ENCODE measurements at regions not wholly inside any gene's neighbourhood (a gene's known extent, or its start where the extent isn't known, plus 50 kb on each side); places are given as distances from the start of the nearest gene placed in this dataset.
A peak's percentile ranks its signal among the peaks of the same experiment; 100 is the strongest.

- no peak overlapping the region for H2BK12ac ChIP-seq (ENCODE audit: low read depth, low read length)
- H3K23ac ChIP-seq (ENCODE audit: insufficient read length): no peak overlapping the region
- H2BK15ac ChIP-seq (ENCODE audit: low read length): no peak overlapping the region
- DNase-seq (ENCODE audit: low read depth in 1 of 2, low spot score in 2 of 2) (no peak), FAIRE-seq (no peak)
- no peak overlapping the region for H4K5ac ChIP-seq (ENCODE audit: insufficient read length, low read depth, low read length)
- H4K8ac ChIP-seq (ENCODE audit: extremely low read depth, insufficient read depth, low read length): no peak overlapping the region
- H3K14ac ChIP-seq (ENCODE audit: insufficient read length): no peak overlapping the region
- no peaks in the 10 kb centered on the region for H3K79me1 ChIP-seq (ENCODE audit: low read depth, low read length)
- peak overlapping the region; percentile 84; the same call in 1 of the 2 replicates for H3K18ac ChIP-seq (ENCODE audit: extremely low read depth, low read length)
- peaks cover 2 to 23% (median 14%) of the 10 kb centered on the region in 4 experiments; a peak in 4 of 7 replicates for H3K4me1 ChIP-seq (replicated peaks in 1 of 4; ENCODE audit: control insufficient read depth in 3 of 4, insufficient read depth in 4 of 4, low read length in 3 of 4)
- H3K9ac ChIP-seq (replicated peaks in 1 of 4; ENCODE audit: extremely low read depth in 1 of 4, low read depth in 3 of 4, low read length in 3 of 4): no peak overlapping the region
- H3K27me3 ChIP-seq (replicated peaks in 1 of 4; ENCODE audit: control insufficient read depth in 3 of 4, extremely low read depth in 1 of 4, insufficient read depth in 3 of 4, low read length in 3 of 4): no peaks in the 10 kb centered on the region
- H3K23me2 ChIP-seq (ENCODE audit: low read depth, low read length): no peaks in the 10 kb centered on the region
- no peak overlapping the region; the same call in 1 of the 2 replicates for H3K27ac ChIP-seq (ENCODE audit: low read depth, low read length)
- H3K4ac ChIP-seq (replicated peaks; ENCODE audit: insufficient read length, low read depth, low read length): peak overlapping the region; percentile 63
- no peaks in the 10 kb centered on the region for H3K9me3 ChIP-seq (ENCODE audit: insufficient read depth in 2 of 2, low read depth in 1 of 2, low read length in 1 of 2)
- no peaks in the 10 kb centered on the region for H4K20me1 ChIP-seq (replicated peaks in 1 of 2; ENCODE audit: control insufficient read depth in 1 of 2, insufficient read depth in 2 of 2, low read length in 2 of 2)
- H3K56ac ChIP-seq (replicated peaks; ENCODE audit: insufficient read length, low read depth, low read length): no peak overlapping the region
- no peaks in the 10 kb centered on the region for H3K79me2 ChIP-seq (ENCODE audit: control insufficient read depth in 1 of 2, insufficient read depth in 2 of 2, low read length in 2 of 2)
- H2BK120ac ChIP-seq (replicated peaks; ENCODE audit: low read depth, low read length): peak overlapping the region; percentile 93
- no peak overlapping the region for H2AK5ac ChIP-seq (ENCODE audit: low read depth, low read length)
- no peak overlapping the region; the same call in 1 of the 2 replicates for H2BK5ac ChIP-seq (ENCODE audit: low read depth, low read length)
- ChIA-PET POLR2A (ENCODE audit: partially characterized antibody) (interaction anchor here (1.7 kb wide), 1 partner anchor 14 kb away, joined by 5 read pairs; no protein-coding TSS in a partner anchor), CTCF (ENCODE audit: partially characterized antibody) (no interaction called here)
- no peak overlapping the region for H2BK20ac ChIP-seq (ENCODE audit: low read length)
- H4K91ac ChIP-seq (replicated peaks; ENCODE audit: insufficient read length, low read length): peak overlapping the region; percentile 34
- no peak overlapping the region for H3K4me3 ChIP-seq (ENCODE audit: extremely low read depth in 1 of 4, insufficient read depth in 2 of 4, low read depth in 3 of 4, low read length in 4 of 4)
- H2AFZ ChIP-seq (ENCODE audit: low read length): no peak overlapping the region
- no peaks in the 10 kb centered on the region for H3K36me3 ChIP-seq (ENCODE audit: control insufficient read depth in 2 of 4, insufficient read depth in 4 of 4, low read length in 3 of 4)
- no peak overlapping the region for H3K4me2 ChIP-seq (ENCODE audit: insufficient read depth in 1 of 2, low read depth in 2 of 2, low read length in 2 of 2)
- TF ChIP-seq CTBP2 (IDR thresholded peaks at IDR 0.05; ENCODE audit: borderline replicate concordance, insufficient read depth, insufficient read length, low read length) (no peak), GABPA (IDR thresholded peaks at IDR 0.05; ENCODE audit: borderline replicate concordance, insufficient read depth, low read length) (no peak), ATF3 (IDR thresholded peaks at IDR 0.05; ENCODE audit: insufficient read depth, low read depth, low read length) (no peak), BCL11A (IDR thresholded peaks at IDR 0.05; ENCODE audit: low read depth in 2 of 2, low read length in 2 of 2) (no peak), HDAC6 (IDR thresholded peaks at IDR 0.05; ENCODE audit: low read depth, low read length) (no peak), CREB1 (IDR thresholded peaks at IDR 0.05) (no peak), SP1 (IDR thresholded peaks at IDR 0.05; ENCODE audit: low read depth, low read length) (no peak), CTCF (IDR thresholded peaks at IDR 0.05; ENCODE audit: control extremely low read depth in 1 of 3, insufficient read depth in 1 of 3, low read depth in 1 of 3, low read length in 3 of 3) (no peak), TEAD4 (IDR thresholded peaks at IDR 0.05; ENCODE audit: low read depth, low read length) (no peak), SIRT6 (IDR thresholded peaks at IDR 0.05; ENCODE audit: low read length) (no peak), POU5F1 (IDR thresholded peaks at IDR 0.05; ENCODE audit: low read depth, low read length) (no peak), SP4 (IDR thresholded peaks at IDR 0.05; ENCODE audit: low read length) (no peak), CBX5 (IDR thresholded peaks at IDR 0.05; ENCODE audit: low read depth, low read length) (no peak)
Observed at GRCh38 chr1:59064592-59064991, 232.3 kb upstream of the FGGY start.

Measured in H1 (cell line).